ENCODE measurements at regions not wholly inside any gene's neighbourhood (a gene's known extent, or its start where the extent isn't known, plus 50 kb on each side); places are given as distances from the start of the nearest gene placed in this dataset.

DNA sequence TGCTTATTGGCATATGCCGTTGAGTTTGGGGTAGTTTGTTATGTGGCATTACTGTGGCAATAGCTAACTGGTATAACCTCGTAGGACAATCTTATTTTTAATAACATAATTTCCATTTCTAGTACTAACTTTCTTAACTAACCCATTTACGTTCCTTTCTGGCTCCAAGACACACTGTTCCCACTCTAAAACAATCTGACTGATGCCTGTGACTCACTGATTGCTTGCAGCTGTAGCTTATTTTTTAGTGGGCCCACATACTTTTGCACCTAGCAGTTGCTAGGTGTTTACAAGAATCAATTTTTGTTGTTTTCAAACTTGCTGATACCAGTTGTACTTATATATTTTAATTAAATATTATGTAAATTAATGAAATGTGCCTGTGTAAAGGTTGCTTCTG is 52.2 kb downstream of the FAT3 start:
- H3K4me3 ChIP-seq (ENCODE audit: low read depth, low read length) = no peak overlapping the region
- TF ChIP-seq, protein P1, sequence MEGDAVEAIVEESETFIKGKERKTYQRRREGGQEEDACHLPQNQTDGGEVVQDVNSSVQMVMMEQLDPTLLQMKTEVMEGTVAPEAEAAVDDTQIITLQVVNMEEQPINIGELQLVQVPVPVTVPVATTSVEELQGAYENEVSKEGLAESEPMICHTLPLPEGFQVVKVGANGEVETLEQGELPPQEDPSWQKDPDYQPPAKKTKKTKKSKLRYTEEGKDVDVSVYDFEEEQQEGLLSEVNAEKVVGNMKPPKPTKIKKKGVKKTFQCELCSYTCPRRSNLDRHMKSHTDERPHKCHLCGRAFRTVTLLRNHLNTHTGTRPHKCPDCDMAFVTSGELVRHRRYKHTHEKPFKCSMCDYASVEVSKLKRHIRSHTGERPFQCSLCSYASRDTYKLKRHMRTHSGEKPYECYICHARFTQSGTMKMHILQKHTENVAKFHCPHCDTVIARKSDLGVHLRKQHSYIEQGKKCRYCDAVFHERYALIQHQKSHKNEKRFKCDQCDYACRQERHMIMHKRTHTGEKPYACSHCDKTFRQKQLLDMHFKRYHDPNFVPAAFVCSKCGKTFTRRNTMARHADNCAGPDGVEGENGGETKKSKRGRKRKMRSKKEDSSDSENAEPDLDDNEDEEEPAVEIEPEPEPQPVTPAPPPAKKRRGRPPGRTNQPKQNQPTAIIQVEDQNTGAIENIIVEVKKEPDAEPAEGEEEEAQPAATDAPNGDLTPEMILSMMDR (IDR thresholded peaks at IDR 0.05; ENCODE audit: low read depth, low read length) = no peak

DNA sequence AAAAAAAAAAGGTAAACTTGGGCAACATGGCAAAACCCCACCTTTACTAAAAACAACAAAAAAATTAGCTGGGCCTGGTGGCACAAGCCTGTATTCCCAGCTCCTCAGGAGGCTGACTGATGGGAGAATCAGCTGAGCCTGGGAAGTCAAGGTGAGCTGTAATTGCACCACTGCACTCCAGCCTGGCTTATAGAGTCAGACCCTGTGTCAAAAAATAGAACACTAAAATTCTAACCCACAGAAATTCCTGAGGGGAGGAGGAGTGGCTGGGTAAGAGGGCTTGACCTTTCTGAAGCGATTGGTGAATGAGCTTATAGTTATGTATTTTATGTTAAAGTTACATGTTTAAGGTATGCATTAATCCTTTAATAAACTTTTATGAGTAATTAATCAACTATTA is 53.3 kb downstream of the FAT3 start:
- TF ChIP-seq, protein P1 (IDR thresholded peaks at IDR 0.05; ENCODE audit: low read depth, low read length) = no peak
- no peak overlapping the region for H3K4me3 ChIP-seq (ENCODE audit: low read depth, low read length)

DNA sequence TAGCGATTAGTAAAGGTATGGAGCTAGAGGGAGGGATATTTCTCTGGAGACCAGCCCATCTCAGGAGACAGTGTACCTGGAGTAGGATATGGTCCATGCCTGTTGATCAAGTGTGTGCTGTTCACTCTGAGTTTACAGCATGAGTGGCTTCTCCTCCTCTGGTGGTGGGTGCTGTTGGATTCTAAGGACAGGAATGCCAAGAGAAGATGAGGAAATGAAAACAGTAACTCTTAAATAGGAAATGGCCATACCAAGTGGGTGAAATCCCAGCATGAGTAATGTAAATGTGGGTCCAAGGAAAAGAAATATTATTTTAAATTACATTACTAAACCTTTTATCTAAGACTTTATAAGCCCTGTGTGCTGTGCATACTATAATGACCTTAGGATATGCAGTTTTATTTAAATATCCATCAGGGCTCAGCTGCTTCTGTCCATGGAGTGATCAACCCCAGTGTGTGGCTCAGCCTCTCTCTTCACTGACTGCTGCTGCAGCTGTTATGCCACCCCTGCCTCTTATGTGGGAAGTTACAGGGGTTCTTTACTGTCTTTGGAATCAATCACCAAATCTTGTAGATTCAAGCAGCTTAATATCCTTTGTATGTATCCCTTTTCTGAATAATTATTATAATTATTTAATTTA is 54.3 kb downstream of the FAT3 start:
- TF ChIP-seq, protein P1 (IDR thresholded peaks at IDR 0.05; ENCODE audit: low read depth, low read length) = no peak
- H3K4me3 ChIP-seq (ENCODE audit: low read depth, low read length) = no peak overlapping the region

DNA sequence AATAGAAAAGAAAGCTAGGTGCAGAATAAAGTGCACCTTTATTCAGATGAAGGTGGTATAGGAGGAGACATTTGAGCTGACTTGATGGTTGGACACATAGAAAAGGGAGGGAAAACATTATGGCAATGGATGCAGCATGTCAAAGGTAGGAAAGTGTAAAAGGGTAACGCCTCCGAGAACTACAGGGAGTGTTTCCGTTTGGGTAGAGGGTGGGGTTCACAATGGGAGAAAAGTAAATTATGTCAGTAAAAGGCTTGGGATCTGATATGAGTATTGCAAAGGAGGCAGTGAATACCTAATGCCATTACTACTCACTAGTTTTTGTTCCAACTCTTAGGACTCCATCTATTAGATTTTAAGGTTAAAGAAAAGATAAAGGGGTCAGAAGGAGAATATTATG is 59.5 kb downstream of the FAT3 start:
- TF ChIP-seq, protein P1 (IDR thresholded peaks at IDR 0.05; ENCODE audit: low read depth, low read length) = no peak

DNA sequence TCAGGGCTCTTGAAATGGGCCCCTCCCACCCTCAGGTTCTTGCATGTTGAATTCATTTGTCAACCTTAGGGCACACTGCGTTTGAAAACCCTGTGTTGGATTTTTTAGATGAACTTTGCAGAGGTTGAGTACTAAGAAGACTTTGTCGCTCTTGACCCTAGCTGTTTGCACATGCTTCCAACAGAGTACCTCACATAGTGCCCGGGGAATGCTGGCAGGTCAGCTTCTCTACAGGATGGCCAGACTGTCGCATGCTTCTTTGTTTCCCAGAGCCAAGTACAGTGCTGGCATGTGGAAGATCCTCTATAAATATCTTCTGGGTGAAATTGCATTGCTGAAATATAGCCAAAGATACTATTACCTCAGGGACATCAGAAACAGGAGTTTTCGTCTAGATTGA is 59.9 kb downstream of the FAT3 start:
- TF ChIP-seq, protein P1 (IDR thresholded peaks at IDR 0.05; ENCODE audit: low read depth, low read length) = no peak

More for the DNA sequence above, 59.5 kb downstream of the FAT3 start:
- no peak overlapping the region for H3K4me3 ChIP-seq (ENCODE audit: low read depth, low read length)

DNA sequence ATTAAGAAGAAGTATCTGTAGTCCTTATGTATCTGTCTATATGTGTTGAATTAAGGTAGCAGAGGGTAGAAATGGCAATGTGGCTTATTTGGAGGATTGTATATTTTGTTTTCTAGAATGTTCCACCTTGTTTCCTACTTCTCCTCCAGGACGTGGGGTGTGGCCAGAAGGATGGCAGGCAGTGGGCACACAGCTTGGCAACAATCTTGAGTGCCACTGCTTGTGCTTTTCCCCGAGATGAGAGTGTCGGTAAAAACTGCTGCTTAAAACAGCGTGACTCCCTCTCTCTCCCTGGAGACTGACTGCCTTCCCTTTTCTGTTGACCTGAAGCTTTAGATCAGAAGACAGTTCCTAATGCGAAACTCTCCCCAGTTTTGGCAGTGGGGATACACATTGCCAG is 61.2 kb downstream of the FAT3 start:
- TF ChIP-seq, protein P1 (IDR thresholded peaks at IDR 0.05; ENCODE audit: low read depth, low read length) = no peak
- no peak overlapping the region for H3K4me3 ChIP-seq (ENCODE audit: low read depth, low read length)

More for the DNA sequence above, 59.9 kb downstream of the FAT3 start:
- H3K4me3 ChIP-seq (ENCODE audit: low read depth, low read length) = no peak overlapping the region

DNA sequence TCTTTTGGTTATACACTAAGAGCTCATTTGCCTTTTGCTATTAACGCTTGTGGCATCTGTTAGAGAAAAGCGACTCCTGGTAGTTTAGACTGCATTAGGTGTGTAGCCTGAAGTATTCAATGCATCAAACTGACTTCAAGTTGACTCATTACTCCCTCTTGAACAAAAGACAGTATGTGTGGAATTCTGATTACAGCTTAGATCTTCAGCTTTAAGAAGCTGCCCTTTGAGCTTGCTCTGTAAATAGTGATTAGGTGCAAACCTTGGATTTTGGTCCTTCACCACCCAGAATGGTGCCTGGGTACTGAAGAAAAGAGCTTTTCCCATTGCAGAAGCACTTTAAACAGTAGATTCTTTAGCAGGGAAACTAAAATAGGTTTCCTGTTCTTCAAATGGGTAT is 62.1 kb downstream of the FAT3 start:
- TF ChIP-seq, protein P1 (IDR thresholded peaks at IDR 0.05; ENCODE audit: low read depth, low read length) = no peak
- H3K4me3 ChIP-seq (ENCODE audit: low read depth, low read length) = no peak overlapping the region
